Esophagus squamous epithelium (tissue), 5 donors: ENCODE measurements at regions not wholly inside any gene's neighbourhood (a gene's known extent, or its start where the extent isn't known, plus 50 kb on each side); places are given as distances from the start of the nearest gene placed in this dataset.

Source experiments
- DNase-seq: peaks from one replicate; lab custom pipeline; 2025; lab: John Stamatoyannopoulos, UW
- H3K27ac ChIP-seq, 4 donors: fragments of 200-600 bp; sonication (generic); one replicate each; pipeline ENCODE4 v1.5.1; 2016 to 2019; ENCODE audit warnings: mild to moderate bottlenecking in 1 of 4
- H3K27me3 ChIP-seq, 4 donors: fragments of 200-600 bp; sonication (generic); 1 replicate in 3 of 4; 2 replicates in 1 of 4; pipeline versions ENCODE4 v1.5.1 to v1.6.0; 2017 to 2021; ENCODE audit warnings: antibody characterized with exemption in 1 of 4
- H3K36me3 ChIP-seq, 3 donors: fragments of 200-600 bp; sonication (generic); one replicate each; pipeline ENCODE4 v1.5.1; 2016 to 2019
- H3K4me1 ChIP-seq, 3 donors: fragments of 200-600 bp; sonication (generic); one replicate each; pipeline ENCODE4 v1.5.1; 2017 to 2019
- H3K4me3 ChIP-seq, 4 donors: fragments of 200-600 bp; sonication (generic); 1 replicate in 3 of 4; 2 replicates in 1 of 4; pipeline ENCODE4 v1.5.1; 2016 to 2019; ENCODE audit warnings: mild to moderate bottlenecking in 2 of 4, moderate library complexity in 1 of 4
- H3K9me3 ChIP-seq, 3 donors: fragments of 200-600 bp; sonication (generic); one replicate each; pipeline ENCODE4 v1.5.1; 2016 to 2019
- CTCF ChIP-seq, 6 experiments: fragments of 450-650 bp in 4 of 6; fragments of 200-600 bp in 2 of 6; sonication (generic) in 2 of 6; IDR thresholded peaks; one replicate each; pipeline ENCODE4 v1.5.1; 2016 to 2019; ENCODE audit warnings: antibody characterized with exemption in 6 of 6, mild to moderate bottlenecking in 4 of 6, moderate library complexity in 4 of 6
- POLR2A ChIP-seq, 4 donors: fragments of 450-650 bp; IDR thresholded peaks; one replicate each; pipeline ENCODE4 v1.6.1; 2017; ENCODE audit warnings: antibody characterized with exemption in 4 of 4, mild to moderate bottlenecking in 4 of 4, moderate library complexity in 3 of 4
- WGBS, 2 donors: methylation state at CpG; one replicate each; pipeline ENCODE4 v1.1.5; 2018; 5-methylcytosine and 5-hydroxymethylcytosine counted together
- intact Hi-C: fragments of 100-400 bp; cut with DNase I; formaldehyde crosslinking; loops from one replicate; pipeline ENCODE4 v1.15.0; 2022
- donor health status: DM: yes; HTN: yes; CAD: no.

GRCh38 chr18:64710105-64710861 lies 561.4 kb upstream of the LINC00305 start:
- WGBS, 2 donors: 62 to 64% methylated on average over 2 of the region's 2 CpGs
- Histone ChIP-seq H3K4me1 (no peaks in the 10 kb centered on the region), H3K27me3 (no peaks in the 10 kb centered on the region), H3K4me3 (no peak overlapping the region), H3K9me3 (no peaks in the 10 kb centered on the region), H3K36me3 (no peaks in the 10 kb centered on the region), H3K27ac (no peak overlapping the region)
- TF ChIP-seq POLR2A (IDR thresholded peaks at IDR 0.05) (no peak), CTCF (IDR thresholded peaks at IDR 0.05) (no peak)
- intact Hi-C loops: no loop called here
- DNase-seq: no peak

GRCh38 chr18:64707052-64707451 lies 558.2 kb upstream of the LINC00305 start:
- no peak for DNase-seq
- Histone ChIP-seq H3K4me3 (no peak overlapping the region), H3K27me3 (no peaks in the 10 kb centered on the region), H3K9me3 (no peaks in the 10 kb centered on the region), H3K36me3 (no peaks in the 10 kb centered on the region), H3K4me1 (no peaks in the 10 kb centered on the region), H3K27ac (no peak overlapping the region)
- intact Hi-C loops: no loop called here
- TF ChIP-seq CTCF (IDR thresholded peaks at IDR 0.05): no peak
- TF ChIP-seq POLR2A (IDR thresholded peaks at IDR 0.05): no peak

- Histone ChIP-seq H3K4me1 (no peaks in the 10 kb centered on the region), H3K36me3 (no peaks in the 10 kb centered on the region), H3K27ac (no peak overlapping the region), H3K9me3 (no peaks in the 10 kb centered on the region), H3K4me3 (no peak overlapping the region), H3K27me3 (no peaks in the 10 kb centered on the region)
- intact Hi-C loops: no loop called here
- DNase-seq: no peak
- 64 to 72% methylated on average over 2 of the region's 2 CpGs for WGBS, 2 donors
- no peak for TF ChIP-seq CTCF (IDR thresholded peaks at IDR 0.05)
- no peak for TF ChIP-seq POLR2A (IDR thresholded peaks at IDR 0.05)
Observed at GRCh38 chr18:64699081-64699480, 550.2 kb upstream of the LINC00305 start.

- intact Hi-C loops: no loop called here
- no peak for DNase-seq
- WGBS, 2 donors: 64 to 66% methylated on average over 9 of the region's 9 CpGs
- Histone ChIP-seq H3K4me3 (no peak overlapping the region), H3K36me3 (no peaks in the 10 kb centered on the region), H3K9me3 (no peaks in the 10 kb centered on the region), H3K4me1 (no peaks in the 10 kb centered on the region), H3K27ac (no peak overlapping the region), H3K27me3 (no peaks in the 10 kb centered on the region)
- TF ChIP-seq CTCF (IDR thresholded peaks at IDR 0.05) (no peak), POLR2A (IDR thresholded peaks at IDR 0.05) (no peak)
Observed at GRCh38 chr18:64695851-64696553, 547.1 kb upstream of the LINC00305 start.

- Histone ChIP-seq H3K4me3 (no peak overlapping the region), H3K9me3 (no peaks in the 10 kb centered on the region), H3K27me3 (no peaks in the 10 kb centered on the region), H3K36me3 (no peaks in the 10 kb centered on the region), H3K4me1 (no peaks in the 10 kb centered on the region), H3K27ac (no peak overlapping the region)
- WGBS, 2 donors: 48 to 61% methylated on average over 4 of the region's 4 CpGs
- no peak for TF ChIP-seq CTCF (IDR thresholded peaks at IDR 0.05)
- TF ChIP-seq POLR2A (IDR thresholded peaks at IDR 0.05): no peak
- intact Hi-C loops: no loop called here
- no peak for DNase-seq
Observed at GRCh38 chr18:64693766-64694165, 544.9 kb upstream of the LINC00305 start.
